Chondrocyte (in vitro differentiated cells): ENCODE measurements at regions not wholly inside any gene's neighbourhood (a gene's known extent, or its start where the extent isn't known, plus 50 kb on each side); places are given as distances from the start of the nearest gene placed in this dataset.
"Not testable (repeated sequence)": the region's sequence is repeated elsewhere in the genome, so short reads cannot be mapped to it uniquely, and the experiment has no call there.

ENCODE experiments used
- DNase-seq: peaks from one replicate; pipeline ENCODE4 v3.0.0; 2021; ENCODE audit warnings: mixed read lengths, low spot score
- H3K27ac Mint-ChIP-seq: one replicate; pipeline ENCODE4 v1.8.0; 2021; ENCODE audit warnings: mild to moderate bottlenecking, moderate library complexity, mixed read lengths; ENCODE audit not compliant: unreplicated experiment
- H3K27me3 Mint-ChIP-seq: 2 replicates; pipeline ENCODE4 v1.8.0; 2021; ENCODE audit warnings: low read depth, mixed read lengths
- H3K36me3 Mint-ChIP-seq: 2 replicates; pipeline ENCODE4 v1.8.0; 2021; ENCODE audit warnings: low read depth, mixed read lengths
- H3K4me1 Mint-ChIP-seq: 2 replicates; pipeline ENCODE4 v1.8.0; 2021; ENCODE audit warnings: low read depth, mild to moderate bottlenecking, mixed read lengths
- H3K4me3 Mint-ChIP-seq: one replicate; pipeline ENCODE4 v1.8.0; 2021; ENCODE audit warnings: mild to moderate bottlenecking, moderate library complexity, mixed read lengths; ENCODE audit not compliant: unreplicated experiment
- H3K9me3 Mint-ChIP-seq: 2 replicates; pipeline ENCODE4 v1.8.0; 2021; ENCODE audit warnings: low read depth, mixed read lengths
- CTCF ChIP-seq: fragments of 200-600 bp; sonication (generic); IDR thresholded peaks from 2 replicates; pipeline ENCODE4 v1.5.0; 2021; ENCODE audit warnings: antibody characterized with exemption, mild to moderate bottlenecking, moderate library complexity

- no peak for TF ChIP-seq CTCF
- H3K4me1 Mint-ChIP-seq: no peaks in the 10 kb centered on the region
- DNase-seq: no peak
- H3K4me3 Mint-ChIP-seq: no peak overlapping the region
- H3K27ac Mint-ChIP-seq: no peak overlapping the region
- no peaks in the 10 kb centered on the region for H3K36me3 Mint-ChIP-seq
- H3K9me3 Mint-ChIP-seq: no peaks in the 10 kb centered on the region
- peaks cover 17% of the 10 kb centered on the region for H3K27me3 Mint-ChIP-seq
Measured at GRCh38 chr3:159047361-159047760, 245.5 kb downstream of the MFSD1 start.

GRCh38 chr3:159052494-159052893 lies 250.6 kb downstream of the MFSD1 start:
- not testable (repeated sequence) for H3K27me3 Mint-ChIP-seq, H3K9me3 Mint-ChIP-seq, DNase-seq, H3K4me3 Mint-ChIP-seq, H3K4me1 Mint-ChIP-seq, H3K27ac Mint-ChIP-seq, H3K36me3 Mint-ChIP-seq

- no peaks in the 10 kb centered on the region for H3K4me1 Mint-ChIP-seq
- TF ChIP-seq CTCF: no peak
- H3K27me3 Mint-ChIP-seq: peaks cover 2% of the 10 kb centered on the region
- no peak overlapping the region for H3K4me3 Mint-ChIP-seq
- DNase-seq: no peak
- H3K9me3 Mint-ChIP-seq: no peaks in the 10 kb centered on the region
- no peak overlapping the region for H3K27ac Mint-ChIP-seq
- no peaks in the 10 kb centered on the region for H3K36me3 Mint-ChIP-seq
Measured at GRCh38 chr3:159057621-159058020, 255.8 kb downstream of the MFSD1 start.

GRCh38 chr3:159058859-159059258 lies 257.0 kb downstream of the MFSD1 start:
- no peak overlapping the region for H3K4me3 Mint-ChIP-seq
- no peak overlapping the region for H3K27ac Mint-ChIP-seq

GRCh38 chr3:159059395-159059794 lies 257.5 kb downstream of the MFSD1 start:
- no peaks in the 10 kb centered on the region for H3K36me3 Mint-ChIP-seq
- no peaks in the 10 kb centered on the region for H3K9me3 Mint-ChIP-seq
- TF ChIP-seq CTCF: no peak
- H3K27ac Mint-ChIP-seq: no peak overlapping the region
- H3K4me1 Mint-ChIP-seq: no peaks in the 10 kb centered on the region
- peaks cover 2% of the 10 kb centered on the region for H3K27me3 Mint-ChIP-seq
- no peak for DNase-seq
- H3K4me3 Mint-ChIP-seq: no peak overlapping the region

More at GRCh38 chr3:159058859-159059258, 257.0 kb downstream of the MFSD1 start:
- Mint-ChIP-seq H3K36me3 (no peaks in the 10 kb centered on the region), H3K27me3 (peaks cover 2% of the 10 kb centered on the region), H3K4me1 (no peaks in the 10 kb centered on the region), H3K9me3 (no peaks in the 10 kb centered on the region)
- DNase-seq: no peak
- no peak for TF ChIP-seq CTCF

GRCh38 chr3:159062734-159063410 lies 261.0 kb downstream of the MFSD1 start:
- H3K4me1 Mint-ChIP-seq: no peaks in the 10 kb centered on the region
- H3K4me3 Mint-ChIP-seq: no peak overlapping the region
- no peak overlapping the region for H3K27ac Mint-ChIP-seq
- no peak for TF ChIP-seq CTCF
- no peaks in the 10 kb centered on the region for H3K36me3 Mint-ChIP-seq
- H3K9me3 Mint-ChIP-seq: no peaks in the 10 kb centered on the region
- H3K27me3 Mint-ChIP-seq: peaks cover 10% of the 10 kb centered on the region
- no peak for DNase-seq
